NCI-H226 (cell line): ENCODE measurements at regions not wholly inside any gene's neighbourhood (a gene's known extent, or its start where the extent isn't known, plus 50 kb on each side); places are given as distances from the start of the nearest gene placed in this dataset.
"Not testable (repeated sequence)": the region's sequence is repeated elsewhere in the genome, so short reads cannot be mapped to it uniquely, and the experiment has no call there.

Experiments used
- DNase-seq: peaks from one replicate; pipeline ENCODE4 v3.0.0-alpha.2; 2015

DNA sequence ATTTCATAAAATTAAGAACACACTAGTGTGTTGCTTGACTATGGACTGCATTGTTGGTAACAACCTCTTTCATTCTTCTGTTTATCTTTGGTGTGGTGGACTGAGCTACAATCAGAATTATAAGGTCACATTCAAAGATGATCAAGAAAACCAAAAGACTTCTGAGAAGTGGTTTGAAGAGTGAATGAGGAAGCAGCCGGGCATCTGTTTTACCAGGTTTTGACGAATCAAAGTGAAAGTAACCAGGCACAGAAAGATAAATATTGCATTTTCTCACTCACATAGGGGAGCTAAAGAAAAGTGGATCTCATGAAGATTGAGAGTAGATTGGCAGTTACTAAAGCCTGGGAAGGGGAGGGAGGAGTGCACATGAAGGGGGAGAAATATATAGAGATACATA is 589.1 kb downstream of the ZNF608 start:
- DNase-seq = no peak

DNA sequence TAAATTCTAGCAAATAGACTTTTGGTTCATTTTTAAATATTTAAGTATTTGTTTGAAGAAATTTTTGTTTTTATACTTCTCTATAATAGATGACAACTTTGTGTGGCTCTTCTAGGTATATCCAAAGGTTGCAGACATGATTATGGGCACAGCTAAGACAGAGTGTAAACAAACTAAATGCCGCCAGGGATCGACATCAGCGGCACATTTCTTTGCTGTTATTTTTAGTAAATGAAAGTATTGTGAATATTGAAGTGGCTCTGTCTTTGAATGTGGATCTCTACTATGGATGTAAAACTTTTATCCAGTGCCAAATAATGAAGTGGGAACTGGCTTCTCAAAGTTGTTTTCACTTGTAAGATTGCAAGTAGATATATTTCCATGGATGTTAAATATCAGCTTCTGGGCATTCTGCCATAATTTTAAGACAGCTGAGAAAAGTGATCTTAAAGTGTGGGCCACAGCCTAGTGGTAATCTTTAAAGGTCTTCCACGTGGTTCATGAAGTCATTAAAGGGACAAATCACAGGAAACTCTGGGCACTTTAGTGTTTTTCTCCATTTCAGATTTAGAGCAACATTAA is 589.9 kb downstream of the ZNF608 start:
- no peak for DNase-seq

DNA sequence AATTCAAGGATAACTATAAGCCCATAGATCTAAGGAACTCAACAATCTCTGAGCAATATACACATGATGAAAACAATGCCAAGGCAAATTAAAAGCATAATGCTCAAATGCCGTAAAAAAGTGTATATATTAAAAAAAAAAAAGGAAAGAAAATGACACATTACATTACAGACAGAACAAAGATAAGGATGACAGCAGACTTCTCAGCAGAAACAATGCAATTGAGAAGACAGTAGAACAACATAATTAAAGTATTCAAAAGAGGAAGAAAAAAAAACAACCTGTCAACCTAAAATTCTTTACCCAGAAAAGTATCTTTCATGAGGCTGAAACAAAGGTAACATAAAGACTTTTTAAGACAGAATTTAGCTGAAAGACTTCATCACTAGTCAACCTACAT is 591.7 kb downstream of the ZNF608 start:
- no peak for DNase-seq

DNA sequence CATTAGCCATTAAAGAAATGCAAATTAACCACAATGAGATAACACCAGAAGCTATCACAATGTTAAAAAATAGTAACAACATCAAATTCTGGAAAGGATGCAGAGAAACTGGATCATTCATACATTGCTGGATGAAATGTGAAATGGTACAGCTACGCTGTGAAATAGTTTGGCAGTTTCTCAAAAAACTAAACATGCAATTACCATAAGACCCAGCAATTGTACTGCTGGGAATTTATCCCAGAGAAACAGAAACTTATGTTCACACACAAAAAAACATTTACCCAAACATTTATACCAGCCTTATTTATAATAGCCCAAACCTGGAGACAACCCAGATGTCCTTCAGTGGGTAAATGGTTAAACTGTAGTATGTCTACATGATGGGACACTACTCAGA is 592.9 kb downstream of the ZNF608 start:
- no peak for DNase-seq

DNA sequence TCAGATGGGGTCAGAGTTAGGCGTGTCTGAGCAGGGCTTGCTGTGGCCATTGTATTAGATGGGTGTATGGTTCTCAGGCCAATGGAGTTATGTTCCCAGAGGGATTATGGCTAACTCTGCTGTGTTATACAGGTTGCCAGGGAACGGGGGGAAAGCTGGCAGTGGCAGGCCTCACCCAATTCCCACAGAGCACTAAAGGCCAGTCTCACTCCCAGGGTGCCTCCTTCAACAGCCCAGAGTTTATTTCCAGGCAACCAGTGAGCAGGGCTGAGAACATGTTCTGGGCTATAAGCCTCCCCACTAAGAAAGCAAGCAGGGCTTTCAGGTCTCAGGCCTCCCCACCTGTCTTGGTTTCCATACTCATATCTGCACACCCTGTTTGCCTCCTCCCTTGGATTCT is 597.9 kb downstream of the ZNF608 start:
- no peak for DNase-seq

DNA sequence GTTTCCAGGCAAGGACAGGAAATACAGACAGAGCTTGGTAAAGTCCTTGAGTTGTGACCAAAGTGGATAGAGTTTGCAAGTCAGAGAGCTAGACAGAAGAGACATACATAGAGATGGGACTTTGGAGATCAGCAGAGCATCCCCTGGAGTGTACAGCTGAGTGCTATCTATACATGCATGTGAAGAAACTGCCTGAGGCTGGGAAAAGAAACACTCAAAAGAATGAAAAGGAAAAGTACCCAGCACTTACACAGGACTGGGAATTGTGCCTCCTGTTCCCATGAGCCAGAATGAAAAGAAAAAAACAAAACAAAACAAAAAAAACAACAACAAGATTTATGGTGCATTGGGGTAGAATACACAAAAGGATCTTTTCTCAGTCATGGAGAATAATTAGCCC is 606.4 kb downstream of the ZNF608 start:
- DNase-seq = no peak

DNA sequence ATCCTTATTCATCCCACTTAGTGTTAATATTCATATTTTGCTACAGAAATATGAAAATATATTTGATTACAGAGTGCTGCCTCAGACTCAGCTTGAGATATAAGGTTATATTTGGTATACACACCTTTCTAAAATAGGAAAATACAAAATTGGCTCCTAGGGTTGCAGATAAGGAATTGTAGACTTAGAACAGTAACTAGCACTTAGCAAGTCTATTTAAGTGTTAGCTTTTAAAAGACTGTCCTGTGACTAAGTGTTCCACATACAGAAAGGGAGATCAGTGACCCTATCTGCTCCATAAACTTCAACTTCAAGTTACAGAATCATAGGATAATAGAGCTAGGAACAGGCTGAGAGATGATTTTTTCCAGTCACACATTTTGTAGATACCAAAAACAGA is 607.0 kb downstream of the ZNF608 start:
- DNase-seq = no peak

DNA sequence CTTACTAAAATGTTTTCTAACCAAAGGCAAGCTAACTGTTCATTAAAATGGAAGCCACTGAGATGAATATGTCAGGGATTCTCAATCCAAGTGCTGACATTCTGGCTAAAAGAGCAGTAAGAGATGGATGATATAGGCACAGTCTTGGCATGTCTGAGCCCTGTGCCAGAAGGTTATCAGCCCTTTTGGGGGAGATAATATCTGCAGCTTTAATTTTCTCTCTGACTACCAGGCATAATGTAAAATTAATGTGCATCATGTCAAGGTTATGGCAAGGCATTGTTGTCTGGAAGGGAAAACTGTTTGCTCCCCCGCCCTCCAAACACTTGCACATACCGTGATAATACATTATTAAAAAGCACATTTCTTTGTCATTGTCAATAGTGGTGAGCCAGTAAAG is 609.8 kb downstream of the ZNF608 start:
- no peak for DNase-seq

DNA sequence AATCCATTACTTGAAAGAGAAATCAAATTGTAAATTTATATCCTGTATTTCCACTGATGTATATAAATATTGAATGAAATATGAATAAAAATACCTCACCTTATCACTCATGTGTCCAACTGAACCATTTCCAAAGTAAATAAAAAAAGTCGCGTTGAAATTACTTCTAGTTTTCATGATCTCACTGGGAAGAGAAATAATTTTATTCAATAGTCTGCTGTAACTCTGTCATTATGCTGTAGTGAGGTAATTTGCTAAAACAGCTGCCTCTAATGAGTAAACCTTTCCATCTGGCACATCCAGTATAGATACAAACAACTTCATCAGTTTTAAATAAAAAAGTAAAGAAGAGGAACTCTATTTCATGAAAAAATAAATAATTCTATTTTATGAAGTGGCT is 611.5 kb downstream of the ZNF608 start:
- no peak for DNase-seq

DNA sequence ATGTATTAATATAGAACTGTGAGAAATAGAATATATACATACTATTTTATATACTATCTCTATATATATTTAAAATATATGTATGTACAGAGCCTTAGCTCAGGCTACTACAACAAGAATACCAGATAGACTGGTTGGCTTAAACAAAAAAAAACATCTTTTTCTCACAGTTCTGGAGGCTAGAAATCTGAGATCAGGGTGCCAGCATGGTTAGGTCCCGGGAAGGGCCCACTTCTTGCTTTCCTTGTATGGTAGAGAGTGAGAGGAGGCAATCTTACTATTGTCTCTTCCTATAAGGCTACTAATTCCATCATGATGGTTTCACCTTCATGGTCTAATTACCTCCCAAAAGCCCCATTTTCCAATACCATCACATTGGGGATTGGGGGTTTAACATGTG is 613.0 kb downstream of the ZNF608 start:
- no peak for DNase-seq

DNA sequence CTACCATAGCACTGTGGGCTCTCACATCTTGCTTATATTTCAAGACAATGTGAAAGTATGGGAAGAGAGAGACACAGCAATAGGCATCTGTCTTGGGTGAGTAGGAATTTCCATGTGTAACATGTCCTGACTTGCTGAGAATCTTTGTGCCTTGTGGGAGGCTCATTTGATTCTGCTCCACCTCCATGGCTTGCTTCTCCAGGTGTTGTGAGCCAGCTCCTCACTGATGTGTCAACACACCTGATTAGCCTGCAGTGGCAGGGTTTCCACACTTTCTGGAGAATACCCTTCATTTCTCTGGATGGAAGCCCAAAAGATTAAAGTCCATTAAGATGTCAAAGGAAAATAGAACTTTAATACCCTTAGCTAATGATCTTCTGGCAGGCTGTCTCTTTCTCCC is 613.6 kb downstream of the ZNF608 start:
- no peak for DNase-seq

DNA sequence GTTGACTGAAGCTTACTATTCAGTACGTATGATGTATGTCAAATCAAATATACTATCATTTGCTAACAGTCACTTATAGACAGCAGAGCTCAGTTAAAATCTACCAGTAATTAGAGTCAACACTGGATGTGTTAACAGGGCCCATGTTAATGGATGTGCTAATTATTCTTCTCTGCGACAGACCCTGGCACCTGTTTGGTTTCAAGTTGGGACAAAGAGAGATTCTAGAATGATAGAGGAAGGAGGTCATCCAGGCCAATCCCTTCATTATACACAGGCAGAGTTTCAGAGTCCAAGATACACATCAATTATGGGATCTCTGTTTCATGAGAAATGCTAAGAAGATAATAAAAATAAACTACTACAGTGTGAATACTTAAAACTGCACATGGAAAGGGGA is 615.0 kb downstream of the ZNF608 start:
- DNase-seq = no peak

DNA sequence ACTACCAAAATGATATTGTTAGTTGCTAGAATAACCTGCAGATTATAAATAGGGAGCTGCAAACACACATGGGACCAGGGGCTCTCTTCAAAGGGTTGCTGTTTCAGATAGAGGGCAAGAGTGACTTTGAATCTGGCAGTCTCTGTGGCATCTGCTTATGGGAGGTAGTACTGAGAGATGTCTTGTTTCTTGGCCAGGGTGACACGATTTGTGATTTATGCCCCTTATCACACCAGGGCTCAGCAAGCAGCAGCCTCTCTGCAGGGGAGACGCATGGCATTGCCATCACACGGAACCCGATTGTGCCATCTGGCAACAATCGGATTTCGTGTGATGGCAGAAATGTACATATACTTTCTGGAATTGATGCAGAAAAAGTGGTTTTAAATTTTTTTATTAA is 615.6 kb downstream of the ZNF608 start:
- DNase-seq = no peak

DNA sequence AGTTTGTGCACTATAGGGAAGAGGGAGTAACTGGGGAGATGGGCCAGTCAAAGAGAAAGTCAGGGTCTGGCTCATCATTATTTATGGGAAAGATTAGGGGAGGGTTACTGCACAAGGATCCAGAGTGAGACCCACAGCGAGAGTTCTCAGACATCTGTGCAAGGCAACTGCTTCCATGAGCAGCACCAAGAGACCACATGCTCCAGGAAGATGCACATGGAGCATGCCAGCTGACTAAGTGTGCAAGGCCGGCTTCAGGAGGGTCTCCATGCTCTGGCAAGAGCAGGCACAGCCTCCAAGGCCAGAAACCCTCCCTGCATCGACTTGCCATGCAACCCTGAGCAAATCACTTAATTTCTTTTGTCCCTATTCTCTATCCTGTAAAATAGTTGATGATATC is 616.9 kb downstream of the CSNK1G3 start:
- no peak for DNase-seq

DNA sequence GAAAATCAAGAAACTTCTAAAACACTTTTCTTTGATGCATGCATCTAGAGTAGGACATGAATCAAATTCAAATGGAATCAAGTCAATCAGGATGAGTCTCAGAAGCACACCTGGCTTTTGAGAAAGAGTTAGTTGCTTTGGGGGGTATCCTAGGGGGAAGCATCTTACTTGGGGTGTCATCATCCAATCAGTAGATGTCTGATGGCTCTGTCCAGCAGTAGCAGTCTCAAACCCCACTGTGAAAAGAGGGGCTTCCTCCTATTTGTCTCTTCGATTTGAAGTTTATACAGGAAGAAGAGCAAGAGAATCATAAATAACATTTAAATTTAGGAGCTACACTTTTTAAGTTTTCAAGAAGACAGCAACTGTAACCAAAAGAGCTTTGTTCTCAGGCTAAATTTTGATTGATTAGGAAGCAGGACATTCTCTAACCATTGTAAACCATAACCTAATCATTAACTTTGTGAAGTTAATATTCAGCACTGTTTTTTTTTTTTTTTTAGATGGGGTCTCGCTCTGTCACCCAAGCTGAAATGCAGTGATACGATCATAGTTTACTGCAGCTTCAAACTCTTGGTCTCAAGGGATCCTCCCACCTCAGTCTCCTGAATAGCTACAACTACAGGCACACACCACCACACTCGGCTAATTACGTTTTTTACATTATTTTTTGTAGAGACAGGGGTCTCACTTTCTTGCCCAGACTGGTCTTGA is 614.7 kb downstream of the CSNK1G3 start:
- no peak for DNase-seq

DNA sequence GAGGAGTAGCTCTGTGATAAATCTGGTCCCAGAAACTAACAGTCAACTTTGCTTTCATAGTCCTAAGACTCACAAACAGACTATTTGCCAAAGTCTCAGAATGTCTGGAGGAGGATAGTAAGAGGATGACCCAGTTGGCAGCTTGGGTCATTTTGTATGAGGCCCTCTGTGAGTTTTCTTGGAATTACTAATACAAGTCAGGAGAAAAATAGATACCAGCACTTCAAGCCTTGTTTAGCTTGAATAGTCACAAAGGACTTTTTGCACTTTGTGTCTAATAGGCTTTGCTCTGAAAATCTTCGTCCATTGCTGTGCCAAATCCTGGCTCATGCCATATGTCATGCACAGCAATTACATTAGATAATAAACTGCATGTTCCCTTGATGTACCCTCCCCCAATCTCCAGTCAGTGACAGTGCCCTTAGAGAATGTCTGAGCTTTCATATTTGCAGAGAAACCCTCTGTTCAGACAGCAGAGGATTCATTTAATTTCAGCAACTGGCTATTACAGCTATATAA is 612.8 kb downstream of the CSNK1G3 start:
- DNase-seq = no peak

DNA sequence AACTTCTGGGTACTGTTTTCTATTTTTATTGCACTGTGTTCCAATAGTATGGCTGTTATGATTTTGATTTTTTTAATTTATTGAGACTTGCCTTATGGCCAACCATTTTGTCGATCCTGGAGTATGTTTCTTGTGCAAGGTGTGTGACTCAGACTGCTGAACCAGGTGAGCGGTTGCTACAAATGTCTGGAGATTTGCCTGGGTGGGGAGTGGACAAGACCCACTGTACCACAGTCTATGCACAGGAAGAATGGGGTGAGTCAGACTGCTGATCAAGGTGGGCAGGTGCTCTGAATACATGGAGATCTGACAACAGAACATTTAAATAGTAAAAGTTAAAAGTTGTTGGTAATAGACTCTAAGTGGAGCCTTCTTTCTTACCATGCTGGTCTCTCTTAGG is 609.2 kb downstream of the CSNK1G3 start:
- no peak for DNase-seq

DNA sequence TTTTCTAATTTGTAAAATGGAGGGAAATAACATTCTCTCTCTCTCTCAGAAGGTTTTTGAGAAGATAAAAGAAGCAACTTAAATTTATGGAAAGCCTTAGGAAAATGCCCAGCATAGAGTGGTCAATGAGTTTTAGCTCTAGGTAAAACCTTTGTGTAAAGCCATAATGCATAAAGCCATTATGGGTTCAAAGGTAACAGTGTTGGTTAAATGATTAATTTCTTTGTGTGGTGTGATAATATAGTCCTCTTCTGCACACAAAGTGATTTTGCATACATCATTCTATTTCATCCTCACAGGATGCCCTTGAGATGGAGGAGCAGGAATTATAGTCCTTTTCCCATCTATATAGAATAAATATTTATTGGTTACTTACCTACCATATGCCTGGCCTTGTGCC is 602.9 kb downstream of the CSNK1G3 start:
- DNase-seq = no peak

DNA sequence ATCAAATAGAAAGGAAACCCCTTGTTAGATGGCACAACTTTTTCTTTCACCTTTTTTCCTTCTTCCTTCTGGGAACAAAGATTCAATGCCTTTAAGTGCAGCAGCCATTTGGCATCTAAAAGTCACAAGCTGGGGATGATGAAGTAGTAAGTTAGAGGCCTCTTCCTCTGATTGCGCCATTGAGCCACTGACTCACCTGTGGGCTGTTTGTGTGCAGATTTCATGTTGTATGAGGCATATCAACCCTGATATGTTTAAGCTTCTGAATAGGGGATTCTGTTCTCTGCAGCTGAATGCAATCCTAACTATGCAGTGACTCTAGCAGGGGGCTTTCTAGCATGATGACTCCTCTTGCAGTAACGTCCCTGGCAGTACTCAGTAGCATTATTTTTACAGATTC is 599.9 kb downstream of the CSNK1G3 start:
- peak; percentile 33 for DNase-seq

DNA sequence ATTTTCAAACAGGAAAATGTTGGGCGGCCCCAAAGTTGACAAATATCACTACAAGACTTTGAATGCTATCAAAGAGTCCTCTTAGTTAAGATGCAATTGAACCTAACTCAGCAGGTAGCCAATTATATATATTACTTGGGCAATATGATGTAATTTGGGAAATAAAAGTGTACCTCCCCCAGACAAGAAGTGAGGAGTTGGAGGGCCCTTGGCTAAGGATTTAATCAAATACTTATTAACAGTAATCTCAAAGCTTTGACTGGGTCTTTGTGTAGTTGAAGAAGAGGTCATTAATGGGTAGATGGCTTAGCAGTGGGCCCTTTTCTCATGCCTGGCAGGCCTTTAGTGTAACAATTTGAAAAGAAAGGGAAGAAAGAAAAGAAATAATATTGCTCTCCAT is 599.0 kb downstream of the CSNK1G3 start:
- DNase-seq = no peak

DNA sequence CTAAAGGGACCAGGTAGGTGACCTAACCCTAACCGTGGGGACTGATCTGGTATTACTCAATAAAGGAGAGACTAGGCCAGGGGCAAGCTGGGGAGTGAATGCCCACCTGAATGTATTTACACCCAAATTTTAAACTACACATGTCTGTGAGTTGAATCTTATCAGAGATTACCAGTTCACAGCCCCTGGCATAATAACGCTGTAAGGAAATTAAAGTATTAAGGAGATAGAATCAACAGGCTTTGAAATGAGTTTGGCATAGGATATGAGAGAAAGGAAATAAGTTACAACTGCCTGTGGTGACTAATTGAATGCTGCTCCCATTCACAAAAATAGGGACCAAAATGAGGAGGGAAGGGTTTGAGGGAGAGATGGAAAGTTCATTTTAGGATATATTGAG is 593.3 kb downstream of the CSNK1G3 start:
- DNase-seq = no peak

DNA sequence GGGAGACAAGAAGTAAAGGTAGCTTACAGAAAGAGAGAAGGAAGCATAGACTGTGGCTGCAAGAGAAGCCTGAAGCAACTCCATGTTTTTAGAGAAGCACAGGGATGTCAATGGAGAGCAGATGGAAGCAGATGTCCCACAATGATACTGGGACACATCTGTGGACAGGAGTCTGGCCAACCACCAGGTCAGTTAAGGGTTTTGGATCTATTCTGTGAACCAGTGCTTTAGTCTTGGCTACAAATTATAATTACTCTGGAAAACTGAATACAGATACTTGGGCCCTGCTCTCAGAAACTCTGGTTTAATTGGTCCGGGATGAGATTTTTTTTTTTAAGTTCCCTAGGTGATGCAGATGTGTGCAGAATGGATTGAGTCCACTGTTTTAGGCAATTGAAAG is 592.8 kb downstream of the CSNK1G3 start:
- DNase-seq = no peak

DNA sequence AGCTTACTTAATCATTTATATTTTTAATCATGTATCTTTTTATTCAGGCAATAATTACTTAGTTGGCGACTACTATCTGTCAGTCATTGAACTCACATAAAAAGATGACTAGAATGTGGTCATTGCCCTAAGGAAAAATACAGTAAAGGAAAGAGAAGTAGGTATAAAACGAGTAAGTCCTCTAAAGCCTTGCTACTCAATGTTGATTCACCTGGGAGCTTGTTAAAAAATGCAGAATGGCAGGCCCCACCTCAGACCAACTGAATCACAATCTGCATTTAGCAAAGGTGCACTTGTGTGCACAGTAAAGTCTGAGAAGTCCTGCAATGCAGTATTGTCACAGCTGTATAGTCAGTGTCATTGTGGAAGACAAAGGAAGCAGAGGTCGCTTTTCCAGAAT is 592.4 kb downstream of the CSNK1G3 start:
- DNase-seq = no peak

DNA sequence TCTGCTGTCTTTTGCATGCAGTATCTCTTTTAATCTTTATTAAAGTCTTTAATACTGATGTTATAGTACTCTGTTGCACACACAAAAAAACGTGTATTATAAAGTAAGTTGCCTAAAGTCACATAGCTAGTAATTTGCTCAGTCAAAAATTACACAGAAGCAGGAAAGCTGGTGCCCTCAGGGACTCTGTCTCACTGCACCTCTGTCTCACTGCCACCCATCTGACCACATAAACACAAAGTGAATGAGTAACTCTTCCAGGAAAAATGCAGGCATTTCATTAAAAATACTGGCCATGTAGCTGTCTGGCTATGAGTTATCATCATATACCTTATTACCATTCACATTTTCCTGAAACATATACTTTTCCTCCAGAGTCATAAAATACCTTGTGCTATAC is 591.7 kb downstream of the CSNK1G3 start:
- DNase-seq = no peak

DNA sequence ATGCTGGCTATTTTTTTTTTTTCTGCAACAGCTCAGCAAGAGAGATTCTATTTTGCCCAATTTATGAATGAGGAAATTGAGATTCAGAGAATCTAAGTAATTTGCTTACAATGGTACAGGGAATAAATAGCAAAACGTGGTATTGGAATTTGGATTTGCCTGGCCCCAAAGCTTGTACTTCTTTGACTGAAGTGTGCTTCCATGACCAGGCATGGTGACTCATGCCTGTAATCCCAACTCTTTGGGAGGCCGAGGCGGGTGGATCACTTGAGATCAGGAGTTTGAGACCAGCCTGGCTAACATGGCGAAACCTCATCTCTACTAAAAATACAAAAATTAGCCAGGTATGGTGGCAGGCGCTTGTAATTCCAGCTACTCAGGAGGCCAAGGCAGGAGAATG is 591.1 kb downstream of the CSNK1G3 start:
- not testable (repeated sequence) for DNase-seq
